ENCODE measurements at regions not wholly inside any gene's neighbourhood (a gene's known extent, or its start where the extent isn't known, plus 50 kb on each side); places are given as distances from the start of the nearest gene placed in this dataset.

DNA sequence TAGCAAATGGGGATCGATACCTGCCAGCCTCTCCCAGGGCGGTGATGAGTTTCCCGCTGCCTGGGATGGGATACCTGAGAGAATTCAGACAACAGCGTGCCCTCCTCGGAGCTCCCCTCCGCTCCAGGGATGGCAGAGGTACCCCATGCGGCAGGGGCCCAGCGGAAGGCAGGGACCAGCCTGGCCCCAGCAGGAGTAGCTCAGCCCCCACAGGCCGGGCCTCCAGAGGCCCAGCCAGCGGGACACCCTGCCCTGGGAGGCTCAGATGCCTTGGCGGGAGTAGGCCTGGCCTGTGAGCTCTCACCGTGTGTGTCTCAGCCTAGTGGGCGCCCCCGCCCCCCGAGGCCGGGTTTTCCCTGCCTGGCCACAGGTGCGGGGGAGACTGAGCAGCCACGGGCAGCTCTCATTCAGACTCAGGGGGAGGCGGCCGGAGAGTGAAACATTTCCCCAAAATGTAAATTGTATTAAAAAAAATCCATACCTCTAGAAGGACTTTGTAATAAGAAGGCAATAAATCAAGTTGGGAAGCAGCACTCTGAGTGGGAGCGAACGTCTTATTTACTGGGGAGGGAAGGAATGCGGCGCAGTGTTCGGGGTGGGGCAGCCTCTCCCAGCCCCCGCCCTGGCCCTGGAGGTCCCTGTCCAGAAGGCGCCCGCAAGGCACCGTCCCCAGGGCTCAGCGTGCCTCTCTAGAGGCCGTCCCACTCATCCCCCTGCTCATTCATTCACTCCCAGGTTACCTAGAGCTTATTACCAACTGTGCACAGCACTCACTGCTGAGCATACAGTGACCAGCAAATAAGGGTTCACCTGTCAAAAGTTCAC lies 888.0 kb downstream of the BRD1 start:
- Histone ChIP-seq H3K9me2 (replicated peaks; ENCODE audit: control insufficient read depth, low read length) (no peaks in the 10 kb centered on the region), H3F3A (ENCODE audit: control insufficient read depth, insufficient read depth) (no peaks in the 10 kb centered on the region), H3K4me1 (ENCODE audit: control insufficient read depth, low read length) (no peaks in the 10 kb centered on the region), H3K4me3 (ENCODE audit: low read length) (no peak overlapping the region), H3K27me3 (ENCODE audit: control insufficient read depth, low read length) (no peaks in the 10 kb centered on the region), H3K9me3 (ENCODE audit: control insufficient read depth, insufficient read depth, low read length) (no peaks in the 10 kb centered on the region), H3K4me2 (ENCODE audit: low read length) (no peak overlapping the region), H3K27ac (ENCODE audit: low read depth, low read length) (no peak overlapping the region), H3K79me2 (ENCODE audit: control insufficient read depth, low read length) (no peaks in the 10 kb centered on the region), H3K36me3 (ENCODE audit: control insufficient read depth, low read length) (no peaks in the 10 kb centered on the region), H4K20me1 (ENCODE audit: control insufficient read depth, insufficient read depth, low read depth, low read length) (no peaks in the 10 kb centered on the region)
- no peak for TF ChIP-seq EZH2phosphoT487 (IDR thresholded peaks at IDR 0.05; ENCODE audit: borderline replicate concordance, low read length)

DNA sequence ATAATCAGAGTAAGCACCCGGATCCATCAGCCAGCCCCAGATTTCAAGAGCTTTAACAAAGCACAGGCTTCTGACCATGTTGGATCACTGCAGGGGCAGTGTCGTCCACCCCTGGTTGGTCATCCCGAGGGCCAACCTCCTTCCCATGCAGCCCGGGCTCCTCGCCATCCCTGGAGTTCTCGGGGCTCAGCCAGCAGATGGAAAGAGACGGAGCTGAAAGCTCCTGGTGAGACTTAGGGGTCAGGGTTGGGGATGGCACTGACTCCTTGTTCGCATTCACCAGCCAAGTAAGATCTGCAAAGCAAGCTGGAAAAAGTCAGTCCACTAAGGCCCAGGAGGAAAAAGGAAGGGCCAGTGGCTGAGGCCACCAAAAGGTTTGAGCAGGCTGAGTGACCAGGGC lies 888.9 kb downstream of the BRD1 start:
- Histone ChIP-seq H3K36me3 (ENCODE audit: control insufficient read depth, low read length) (no peaks in the 10 kb centered on the region), H3K79me2 (ENCODE audit: control insufficient read depth, low read length) (no peaks in the 10 kb centered on the region), H3K4me1 (ENCODE audit: control insufficient read depth, low read length) (no peaks in the 10 kb centered on the region), H3K4me2 (ENCODE audit: low read length) (no peak overlapping the region), H4K20me1 (ENCODE audit: control insufficient read depth, insufficient read depth, low read depth, low read length) (no peaks in the 10 kb centered on the region), H3F3A (ENCODE audit: control insufficient read depth, insufficient read depth) (no peaks in the 10 kb centered on the region), H3K9me2 (replicated peaks; ENCODE audit: control insufficient read depth, low read length) (no peaks in the 10 kb centered on the region), H3K27ac (ENCODE audit: low read depth, low read length) (no peak overlapping the region), H3K9me3 (ENCODE audit: control insufficient read depth, insufficient read depth, low read length) (peaks cover 4% of the 10 kb centered on the region; the same call in 1 of the 2 replicates), H3K4me3 (ENCODE audit: low read length) (no peak overlapping the region), H3K27me3 (ENCODE audit: control insufficient read depth, low read length) (no peaks in the 10 kb centered on the region)
- TF ChIP-seq EZH2phosphoT487 (IDR thresholded peaks at IDR 0.05; ENCODE audit: borderline replicate concordance, low read length), result no peak
- TF ChIP-seq, protein P1, sequence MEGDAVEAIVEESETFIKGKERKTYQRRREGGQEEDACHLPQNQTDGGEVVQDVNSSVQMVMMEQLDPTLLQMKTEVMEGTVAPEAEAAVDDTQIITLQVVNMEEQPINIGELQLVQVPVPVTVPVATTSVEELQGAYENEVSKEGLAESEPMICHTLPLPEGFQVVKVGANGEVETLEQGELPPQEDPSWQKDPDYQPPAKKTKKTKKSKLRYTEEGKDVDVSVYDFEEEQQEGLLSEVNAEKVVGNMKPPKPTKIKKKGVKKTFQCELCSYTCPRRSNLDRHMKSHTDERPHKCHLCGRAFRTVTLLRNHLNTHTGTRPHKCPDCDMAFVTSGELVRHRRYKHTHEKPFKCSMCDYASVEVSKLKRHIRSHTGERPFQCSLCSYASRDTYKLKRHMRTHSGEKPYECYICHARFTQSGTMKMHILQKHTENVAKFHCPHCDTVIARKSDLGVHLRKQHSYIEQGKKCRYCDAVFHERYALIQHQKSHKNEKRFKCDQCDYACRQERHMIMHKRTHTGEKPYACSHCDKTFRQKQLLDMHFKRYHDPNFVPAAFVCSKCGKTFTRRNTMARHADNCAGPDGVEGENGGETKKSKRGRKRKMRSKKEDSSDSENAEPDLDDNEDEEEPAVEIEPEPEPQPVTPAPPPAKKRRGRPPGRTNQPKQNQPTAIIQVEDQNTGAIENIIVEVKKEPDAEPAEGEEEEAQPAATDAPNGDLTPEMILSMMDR (IDR thresholded peaks at IDR 0.05; ENCODE audit: low read depth, low read length, poor library complexity, severe bottlenecking), result no peak

DNA sequence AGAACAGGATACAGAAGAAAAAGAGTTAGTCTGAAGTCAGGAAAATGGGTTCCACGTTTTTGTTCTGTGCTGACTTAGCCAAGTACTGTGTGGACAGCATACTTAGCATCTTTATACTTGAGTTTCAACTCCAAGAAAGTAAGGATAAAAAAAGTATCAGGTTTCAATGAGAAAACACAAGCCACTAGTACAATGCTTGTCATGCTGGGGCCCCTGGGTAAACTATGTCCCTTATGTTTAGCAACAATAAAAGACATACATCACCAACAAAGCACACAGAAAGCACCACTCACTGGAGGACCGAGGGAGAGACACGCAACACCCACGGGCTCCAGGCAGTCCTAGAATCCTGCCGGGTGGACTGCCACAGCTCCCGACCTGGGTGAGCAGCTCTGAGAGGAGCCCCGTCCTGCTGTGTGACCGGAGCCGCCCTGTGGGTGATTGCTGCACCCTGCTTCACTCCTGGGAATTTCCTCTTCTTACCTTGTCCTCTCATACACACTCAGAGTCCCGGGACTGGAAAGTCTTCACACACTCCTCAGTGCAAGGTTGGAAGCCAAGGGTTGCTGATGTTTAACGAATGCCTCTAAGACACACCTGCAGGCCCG lies 890.5 kb downstream of the BRD1 start:
- H3K4me3 ChIP-seq (ENCODE audit: low read length), result no peak overlapping the region
- H4K20me1 ChIP-seq (ENCODE audit: control insufficient read depth, insufficient read depth, low read depth, low read length), result no peaks in the 10 kb centered on the region
- no peaks in the 10 kb centered on the region for H3K36me3 ChIP-seq (ENCODE audit: control insufficient read depth, low read length)
- no peaks in the 10 kb centered on the region for H3K27me3 ChIP-seq (ENCODE audit: control insufficient read depth, low read length)
- H3K4me2 ChIP-seq (ENCODE audit: low read length), result no peak overlapping the region
- H3F3A ChIP-seq (ENCODE audit: control insufficient read depth, insufficient read depth), result no peaks in the 10 kb centered on the region
- H3K27ac ChIP-seq (ENCODE audit: low read depth, low read length), result no peak overlapping the region
- peaks cover 4% of the 10 kb centered on the region; the same call in 1 of the 2 replicates for H3K9me3 ChIP-seq (ENCODE audit: control insufficient read depth, insufficient read depth, low read length)
- no peaks in the 10 kb centered on the region for H3K9me2 ChIP-seq (replicated peaks; ENCODE audit: control insufficient read depth, low read length)
- no peaks in the 10 kb centered on the region for H3K79me2 ChIP-seq (ENCODE audit: control insufficient read depth, low read length)
- no peaks in the 10 kb centered on the region for H3K4me1 ChIP-seq (ENCODE audit: control insufficient read depth, low read length)
- no peak for TF ChIP-seq EZH2phosphoT487 (IDR thresholded peaks at IDR 0.05; ENCODE audit: borderline replicate concordance, low read length)
- TF ChIP-seq, protein P1 (IDR thresholded peaks at IDR 0.05; ENCODE audit: low read depth, low read length, poor library complexity, severe bottlenecking), result no peak

DNA sequence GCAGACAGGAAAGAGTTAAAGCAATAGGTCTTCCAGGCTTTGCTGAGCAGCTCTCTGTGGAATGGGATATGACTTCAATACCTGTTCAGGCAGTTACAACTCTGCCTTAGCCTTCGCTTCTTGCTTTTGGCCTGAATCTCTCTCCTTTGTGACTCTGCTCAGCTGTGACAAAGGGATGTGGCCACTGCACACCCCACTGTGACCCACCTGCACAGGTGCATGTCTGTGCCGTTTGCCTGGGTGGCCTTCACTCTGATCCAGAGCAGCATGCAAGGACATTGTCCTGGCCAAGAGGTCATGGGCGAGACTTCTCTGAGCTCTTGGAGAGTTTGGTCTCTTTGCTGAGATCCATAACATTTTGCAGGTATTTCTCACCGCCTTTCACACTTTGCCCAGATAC lies 891.3 kb downstream of the BRD1 start:
- no peaks in the 10 kb centered on the region for H3K27me3 ChIP-seq (ENCODE audit: control insufficient read depth, low read length)
- no peaks in the 10 kb centered on the region for H3K9me2 ChIP-seq (replicated peaks; ENCODE audit: control insufficient read depth, low read length)
- H3K9me3 ChIP-seq (ENCODE audit: control insufficient read depth, insufficient read depth, low read length), result peaks cover 4% of the 10 kb centered on the region; the same call in 1 of the 2 replicates
- TF ChIP-seq EZH2phosphoT487 (IDR thresholded peaks at IDR 0.05; ENCODE audit: borderline replicate concordance, low read length), result no peak
- TF ChIP-seq, protein P1 (IDR thresholded peaks at IDR 0.05; ENCODE audit: low read depth, low read length, poor library complexity, severe bottlenecking), result no peak
- H3K36me3 ChIP-seq (ENCODE audit: control insufficient read depth, low read length), result no peaks in the 10 kb centered on the region
- no peak overlapping the region for H3K27ac ChIP-seq (ENCODE audit: low read depth, low read length)
- no peak overlapping the region for H3K4me2 ChIP-seq (ENCODE audit: low read length)
- H3K4me1 ChIP-seq (ENCODE audit: control insufficient read depth, low read length), result no peaks in the 10 kb centered on the region
- no peaks in the 10 kb centered on the region for H3F3A ChIP-seq (ENCODE audit: control insufficient read depth, insufficient read depth)
- no peak overlapping the region for H3K4me3 ChIP-seq (ENCODE audit: low read length)
- H3K79me2 ChIP-seq (ENCODE audit: control insufficient read depth, low read length), result no peaks in the 10 kb centered on the region
- no peaks in the 10 kb centered on the region for H4K20me1 ChIP-seq (ENCODE audit: control insufficient read depth, insufficient read depth, low read depth, low read length)
